GM10266 (cell line): ENCODE measurements at regions not wholly inside any gene's neighbourhood (a gene's known extent, or its start where the extent isn't known, plus 50 kb on each side); places are given as distances from the start of the nearest gene placed in this dataset.

Experiments
- DNase-seq: peaks from one replicate; pipeline ENCODE4 v3.0.0; 2012; ENCODE audit errors: extremely low spot score
- TF ChIP-seq, protein P1 (sequence below): IDR thresholded peaks from 2 replicates; pipeline ENCODE4 v1.5.1; 2012; ENCODE audit warnings: mild to moderate bottlenecking, low read depth; ENCODE audit not compliant: control insufficient read depth, insufficient read depth; ENCODE audit errors: missing control alignments

DNA sequence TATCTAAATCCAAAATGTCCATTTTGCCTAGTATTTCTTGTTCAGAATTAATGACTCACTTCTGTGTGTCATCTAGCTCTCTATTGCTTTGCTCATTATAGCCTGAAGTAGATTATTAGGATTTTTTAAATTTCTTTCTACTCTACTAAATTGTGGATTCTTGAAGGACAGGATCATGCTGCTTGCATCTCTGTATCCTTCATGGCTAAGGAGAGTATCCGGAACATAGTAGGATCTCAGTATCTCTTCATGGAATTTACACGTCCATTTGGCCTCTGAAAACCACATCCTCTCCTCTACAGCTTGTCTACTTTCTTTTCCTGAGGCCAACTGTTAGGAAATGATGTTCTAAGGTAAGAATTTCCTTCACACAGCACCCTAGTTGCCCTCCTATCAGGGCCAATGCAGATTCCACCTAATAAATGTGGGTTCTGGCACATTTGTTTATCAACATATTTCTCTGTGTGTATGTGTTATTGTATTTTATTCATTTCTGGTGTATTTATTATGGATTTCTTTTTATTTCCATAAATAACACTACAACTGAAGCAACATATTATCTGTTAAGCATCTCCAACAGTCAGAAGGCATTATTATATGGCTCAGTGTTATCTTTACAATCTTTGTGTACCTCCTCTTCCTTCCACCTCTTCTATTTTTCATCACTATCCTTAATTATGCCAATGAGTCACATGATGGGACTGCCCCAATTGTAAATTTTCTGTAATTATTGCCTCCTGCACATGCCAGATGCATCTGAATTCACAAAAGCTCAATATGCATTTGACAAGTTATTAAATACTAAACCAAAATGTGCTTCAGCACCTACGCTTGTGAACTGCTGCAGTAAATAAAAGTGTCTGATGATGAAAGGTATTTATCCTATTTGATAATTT is 557.8 kb upstream of the TLE4 start:
- no peak for DNase-seq
- TF ChIP-seq, protein P1, sequence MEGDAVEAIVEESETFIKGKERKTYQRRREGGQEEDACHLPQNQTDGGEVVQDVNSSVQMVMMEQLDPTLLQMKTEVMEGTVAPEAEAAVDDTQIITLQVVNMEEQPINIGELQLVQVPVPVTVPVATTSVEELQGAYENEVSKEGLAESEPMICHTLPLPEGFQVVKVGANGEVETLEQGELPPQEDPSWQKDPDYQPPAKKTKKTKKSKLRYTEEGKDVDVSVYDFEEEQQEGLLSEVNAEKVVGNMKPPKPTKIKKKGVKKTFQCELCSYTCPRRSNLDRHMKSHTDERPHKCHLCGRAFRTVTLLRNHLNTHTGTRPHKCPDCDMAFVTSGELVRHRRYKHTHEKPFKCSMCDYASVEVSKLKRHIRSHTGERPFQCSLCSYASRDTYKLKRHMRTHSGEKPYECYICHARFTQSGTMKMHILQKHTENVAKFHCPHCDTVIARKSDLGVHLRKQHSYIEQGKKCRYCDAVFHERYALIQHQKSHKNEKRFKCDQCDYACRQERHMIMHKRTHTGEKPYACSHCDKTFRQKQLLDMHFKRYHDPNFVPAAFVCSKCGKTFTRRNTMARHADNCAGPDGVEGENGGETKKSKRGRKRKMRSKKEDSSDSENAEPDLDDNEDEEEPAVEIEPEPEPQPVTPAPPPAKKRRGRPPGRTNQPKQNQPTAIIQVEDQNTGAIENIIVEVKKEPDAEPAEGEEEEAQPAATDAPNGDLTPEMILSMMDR, result no peak

DNA sequence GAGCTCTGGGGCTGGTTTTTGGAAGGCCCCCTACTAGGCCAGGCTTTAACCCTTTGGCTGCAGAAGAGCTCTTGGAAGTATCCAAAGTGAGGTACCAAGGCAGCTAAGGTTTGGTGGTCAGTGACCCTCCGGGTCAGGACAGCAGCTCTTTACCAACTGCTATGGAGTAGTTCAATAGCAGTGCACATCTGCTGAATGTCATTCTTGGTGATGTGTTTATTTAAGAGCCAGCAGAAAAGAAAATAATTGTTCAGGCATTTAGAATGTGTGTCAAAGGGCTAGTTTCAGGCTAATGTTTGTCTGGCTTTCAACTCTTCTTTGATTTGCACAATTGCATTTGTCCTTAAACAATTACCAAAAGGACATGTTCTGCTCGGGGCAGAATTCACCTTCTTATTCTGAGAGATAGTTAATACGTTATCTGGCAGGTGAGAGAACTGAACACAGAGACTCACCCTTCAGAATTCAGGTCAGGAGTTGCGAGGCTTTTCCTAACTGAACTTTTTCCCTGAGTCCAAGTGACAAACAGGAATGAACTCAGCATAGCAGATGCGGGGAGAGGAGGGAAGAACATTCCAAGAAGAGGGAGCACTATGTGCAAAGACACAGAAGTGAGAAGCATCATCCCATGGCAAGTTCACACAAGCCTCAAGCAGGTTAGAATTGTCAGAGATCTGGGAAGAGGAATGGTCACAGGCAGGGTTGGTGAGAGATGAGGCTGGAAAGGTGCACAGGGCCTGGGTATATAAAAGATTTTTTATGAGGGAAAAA is 556.7 kb upstream of the TLE4 start:
- DNase-seq, result no peak
- TF ChIP-seq, protein P1, result no peak

DNA sequence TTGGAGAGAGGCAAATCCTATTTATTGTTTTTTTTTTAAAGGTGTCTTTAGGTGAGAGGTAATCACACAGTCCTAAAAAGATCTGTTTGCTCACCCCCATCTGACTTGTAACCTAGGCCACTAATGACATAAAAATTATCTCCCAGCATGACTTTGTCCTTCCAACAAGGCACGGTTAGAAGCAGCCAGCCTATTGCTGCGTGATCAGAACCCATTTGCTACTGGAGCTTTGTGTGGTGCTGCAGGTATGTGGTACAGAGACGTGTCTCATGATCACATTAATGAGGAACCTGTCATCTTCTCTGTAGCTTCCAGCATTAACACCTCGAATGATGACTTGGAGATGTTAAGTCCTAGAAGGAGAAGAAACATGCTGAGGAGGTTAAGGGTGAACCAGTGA is 555.8 kb upstream of the TLE4 start:
- no peak for DNase-seq
- TF ChIP-seq, protein P1, result no peak

DNA sequence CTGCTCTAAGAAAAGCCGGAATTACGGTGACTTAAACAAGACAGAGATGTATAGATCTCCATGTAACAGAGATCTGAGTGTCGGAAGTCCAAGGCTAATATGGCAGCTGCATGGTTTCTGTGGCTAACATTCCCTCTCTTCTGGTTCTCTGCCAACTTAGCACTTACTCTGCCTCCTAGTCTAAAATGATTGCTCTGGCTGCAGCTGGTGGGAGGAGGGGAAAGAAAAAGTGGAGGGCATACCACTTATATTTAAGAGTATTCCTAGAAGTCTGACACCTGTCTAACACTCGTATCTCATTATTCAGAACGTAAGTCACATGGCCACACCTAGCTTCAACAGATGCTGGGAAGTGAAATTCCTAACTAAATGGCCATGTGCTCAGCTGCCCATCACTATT is 551.5 kb upstream of the TLE4 start:
- no peak for DNase-seq

DNA sequence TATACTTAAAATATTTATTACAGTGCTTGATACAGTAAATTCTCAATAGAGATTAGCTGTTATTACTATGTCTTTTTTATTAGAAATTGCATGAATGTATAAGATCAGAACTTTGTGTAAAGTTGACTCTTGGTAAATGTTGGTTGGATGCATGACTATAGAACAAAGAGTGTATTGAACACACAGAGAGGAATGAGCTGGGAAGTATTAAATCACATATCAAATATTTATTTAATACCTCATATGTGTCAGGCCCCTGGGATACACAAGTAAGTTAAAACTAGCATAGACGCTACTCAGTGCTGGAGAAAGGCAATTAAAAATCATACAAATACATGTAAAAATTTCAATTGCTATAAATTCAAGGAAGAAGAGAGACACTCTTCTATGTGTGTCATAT is 550.7 kb upstream of the TLE4 start:
- no peak for DNase-seq

More for the DNA sequence above, 551.5 kb upstream of the TLE4 start:
- TF ChIP-seq, protein P1, result no peak

DNA sequence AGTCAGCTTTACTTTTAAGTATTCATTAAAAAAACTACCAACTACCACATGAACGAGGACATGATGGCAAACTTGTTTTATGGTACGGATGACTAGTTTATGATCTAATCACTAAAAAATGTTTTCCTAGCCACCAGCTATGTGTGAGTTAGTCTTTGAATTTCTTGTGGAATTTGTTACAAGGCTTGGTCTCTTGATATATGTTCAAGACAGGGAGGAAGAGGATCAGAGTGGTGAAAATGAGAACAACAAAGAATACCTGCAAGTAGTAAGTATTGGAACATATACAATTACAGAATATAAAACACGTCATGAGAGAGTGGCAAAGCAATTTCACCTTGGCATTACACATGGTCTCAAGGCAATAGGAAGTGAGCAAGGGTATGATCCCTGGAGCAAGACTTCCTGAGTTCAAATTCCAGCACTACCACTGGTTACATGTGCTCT is 548.6 kb upstream of the TLE4 start:
- DNase-seq, result no peak
- TF ChIP-seq, protein P1, result no peak

More for the DNA sequence above, 550.7 kb upstream of the TLE4 start:
- TF ChIP-seq, protein P1, result no peak
